ENCODE measurements at regions not wholly inside any gene's neighbourhood (a gene's known extent, or its start where the extent isn't known, plus 50 kb on each side); places are given as distances from the start of the nearest gene placed in this dataset.

GRCh38 chr6:164104432-164104831, 689.9 kb downstream of the QKI start:
- in situ Hi-C loops (cut with MboI; ENCODE audit: low sequenced_read_pairs in 4 of 4), result loop anchor here in 3 of 4 donors (10.0 to 25.0 kb wide), 5 partner anchors 140 to 680 kb away; no protein-coding TSS in a partner anchor
- intact Hi-C loops (cut with DNase I; ENCODE audit: low total_unique reads), result no loop called here
- Histone ChIP-seq H3K9me3 (no peaks in the 10 kb centered on the region), H3K4me3 (no peak overlapping the region), H3K36me3 (no peaks in the 10 kb centered on the region), H3K27ac (peak overlapping the region; percentile 95 to 98 (median 98)), H3K27me3 (no peaks in the 10 kb centered on the region), H3K4me1 (peaks cover 52 to 61% of the 10 kb centered on the region in 2 donors)
- TF ChIP-seq POLR2A (IDR thresholded peaks at IDR 0.05), result no peak
- TF ChIP-seq, protein P1, sequence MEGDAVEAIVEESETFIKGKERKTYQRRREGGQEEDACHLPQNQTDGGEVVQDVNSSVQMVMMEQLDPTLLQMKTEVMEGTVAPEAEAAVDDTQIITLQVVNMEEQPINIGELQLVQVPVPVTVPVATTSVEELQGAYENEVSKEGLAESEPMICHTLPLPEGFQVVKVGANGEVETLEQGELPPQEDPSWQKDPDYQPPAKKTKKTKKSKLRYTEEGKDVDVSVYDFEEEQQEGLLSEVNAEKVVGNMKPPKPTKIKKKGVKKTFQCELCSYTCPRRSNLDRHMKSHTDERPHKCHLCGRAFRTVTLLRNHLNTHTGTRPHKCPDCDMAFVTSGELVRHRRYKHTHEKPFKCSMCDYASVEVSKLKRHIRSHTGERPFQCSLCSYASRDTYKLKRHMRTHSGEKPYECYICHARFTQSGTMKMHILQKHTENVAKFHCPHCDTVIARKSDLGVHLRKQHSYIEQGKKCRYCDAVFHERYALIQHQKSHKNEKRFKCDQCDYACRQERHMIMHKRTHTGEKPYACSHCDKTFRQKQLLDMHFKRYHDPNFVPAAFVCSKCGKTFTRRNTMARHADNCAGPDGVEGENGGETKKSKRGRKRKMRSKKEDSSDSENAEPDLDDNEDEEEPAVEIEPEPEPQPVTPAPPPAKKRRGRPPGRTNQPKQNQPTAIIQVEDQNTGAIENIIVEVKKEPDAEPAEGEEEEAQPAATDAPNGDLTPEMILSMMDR (IDR thresholded peaks at IDR 0.05 in 4 of 5, conservative IDR thresholded peaks at IDR 0.05 in 1 of 5), result no peak
- ATAC-seq, result no peak
- DNase-seq, result no peak

GRCh38 chr6:164102693-164103092, 688.2 kb downstream of the QKI start:
- TF ChIP-seq POLR2A (IDR thresholded peaks at IDR 0.05), result no peak
- TF ChIP-seq, protein P1 (IDR thresholded peaks at IDR 0.05 in 4 of 5, conservative IDR thresholded peaks at IDR 0.05 in 1 of 5), result no peak
- peak overlapping the region; percentile 95 to 98 (median 98) for H3K27ac ChIP-seq
- in situ Hi-C loops (cut with MboI; ENCODE audit: low sequenced_read_pairs in 4 of 4), result loop anchor here in 3 of 4 donors (10.0 to 25.0 kb wide), 5 partner anchors 138 to 678 kb away; no protein-coding TSS in a partner anchor
- H3K27me3 ChIP-seq, result no peaks in the 10 kb centered on the region
- peaks cover 52 to 63% of the 10 kb centered on the region in 2 donors for H3K4me1 ChIP-seq
- intact Hi-C loops (cut with DNase I; ENCODE audit: low total_unique reads), result no loop called here
- no peak for ATAC-seq
- no peak overlapping the region for H3K4me3 ChIP-seq
- H3K36me3 ChIP-seq, result no peaks in the 10 kb centered on the region
- no peaks in the 10 kb centered on the region for H3K9me3 ChIP-seq
- no peak for DNase-seq

- H3K36me3 ChIP-seq, result no peaks in the 10 kb centered on the region
- peak overlapping the region; percentile 95 to 98 (median 98) for H3K27ac ChIP-seq
- H3K27me3 ChIP-seq, result no peaks in the 10 kb centered on the region
- intact Hi-C loops (cut with DNase I; ENCODE audit: low total_unique reads) (no loop called here), in situ Hi-C loops (cut with MboI; ENCODE audit: low sequenced_read_pairs in 4 of 4) (loop anchor here in 3 of 4 donors (10.0 to 25.0 kb wide), 5 partner anchors 137 to 677 kb away; no protein-coding TSS in a partner anchor)
- H3K9me3 ChIP-seq, result no peaks in the 10 kb centered on the region
- no peak for TF ChIP-seq POLR2A (IDR thresholded peaks at IDR 0.05)
- TF ChIP-seq, protein P1 (IDR thresholded peaks at IDR 0.05 in 4 of 5, conservative IDR thresholded peaks at IDR 0.05 in 1 of 5), result no peak
- H3K4me1 ChIP-seq, result peaks cover 48 to 59% of the 10 kb centered on the region in 2 donors
- DNase-seq, result no peak
- no peak overlapping the region for H3K4me3 ChIP-seq
- ATAC-seq, result no peak
Observed at GRCh38 chr6:164101859-164102258, 687.3 kb downstream of the QKI start.

GRCh38 chr6:164099269-164099865, 684.8 kb downstream of the QKI start:
- peaks cover 44 to 52% of the 10 kb centered on the region in 2 donors for H3K4me1 ChIP-seq
- no peaks in the 10 kb centered on the region for H3K27me3 ChIP-seq
- ATAC-seq (peak; percentile 7 to 29), DNase-seq (peak in 1 of 2 donors; percentile 47)
- no peaks in the 10 kb centered on the region for H3K9me3 ChIP-seq
- in situ Hi-C loops (cut with MboI; ENCODE audit: low sequenced_read_pairs in 4 of 4), result loop anchor here in 1 of 4 donors (5.0 kb wide), 1 partner anchor 677 kb away; no protein-coding TSS in a partner anchor
- H3K27ac ChIP-seq, result peak overlapping the region; percentile 84 to 96 (median 89)
- TF ChIP-seq, protein P1 (IDR thresholded peaks at IDR 0.05 in 4 of 5, conservative IDR thresholded peaks at IDR 0.05 in 1 of 5), result no peak
- no peak for TF ChIP-seq POLR2A (IDR thresholded peaks at IDR 0.05)
- intact Hi-C loops (cut with DNase I; ENCODE audit: low total_unique reads), result loop anchor here (1.0 to 2.0 kb wide), 3 partner anchors 10 to 683 kb away; no protein-coding TSS in a partner anchor
- no peak overlapping the region for H3K4me3 ChIP-seq
- H3K36me3 ChIP-seq, result no peaks in the 10 kb centered on the region

Data from gastrocnemius medialis (tissue), 4 donors.